GM19467 (cell line): ENCODE measurements at regions not wholly inside any gene's neighbourhood (a gene's known extent, or its start where the extent isn't known, plus 50 kb on each side); places are given as distances from the start of the nearest gene placed in this dataset.

Experiments
- ATAC-seq: cut with Tn5 transposase; IDR thresholded peaks from one replicate; pipeline ENCODE4 v1.9.1; 2021; ENCODE audit warnings: mild to moderate bottlenecking, moderate library complexity; ENCODE audit not compliant: unreplicated experiment

GRCh38 chr20:10919396-10920140, 245.8 kb upstream of the JAG1 start:
- ATAC-seq, result no peak

DNA sequence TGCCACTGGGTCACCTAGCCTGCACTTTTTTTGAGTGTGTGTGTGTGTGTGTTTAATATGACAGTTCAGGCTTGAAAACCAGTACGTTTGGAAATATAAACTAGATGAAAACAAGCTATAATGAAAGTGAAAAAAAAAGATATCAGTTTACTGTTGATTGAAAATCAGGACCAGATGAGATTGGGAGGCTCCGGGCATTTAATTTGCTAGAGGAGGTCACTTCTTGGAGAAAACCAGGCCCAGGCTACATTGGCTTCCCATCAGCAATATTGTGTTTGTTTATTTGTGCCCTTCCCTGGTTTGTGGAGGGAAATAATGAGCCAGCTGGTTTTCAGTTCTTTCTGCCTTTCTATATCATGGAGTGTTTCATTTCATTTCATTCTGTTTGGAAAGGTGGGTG, 246.6 kb upstream of the JAG1 start:
- no peak for ATAC-seq

DNA sequence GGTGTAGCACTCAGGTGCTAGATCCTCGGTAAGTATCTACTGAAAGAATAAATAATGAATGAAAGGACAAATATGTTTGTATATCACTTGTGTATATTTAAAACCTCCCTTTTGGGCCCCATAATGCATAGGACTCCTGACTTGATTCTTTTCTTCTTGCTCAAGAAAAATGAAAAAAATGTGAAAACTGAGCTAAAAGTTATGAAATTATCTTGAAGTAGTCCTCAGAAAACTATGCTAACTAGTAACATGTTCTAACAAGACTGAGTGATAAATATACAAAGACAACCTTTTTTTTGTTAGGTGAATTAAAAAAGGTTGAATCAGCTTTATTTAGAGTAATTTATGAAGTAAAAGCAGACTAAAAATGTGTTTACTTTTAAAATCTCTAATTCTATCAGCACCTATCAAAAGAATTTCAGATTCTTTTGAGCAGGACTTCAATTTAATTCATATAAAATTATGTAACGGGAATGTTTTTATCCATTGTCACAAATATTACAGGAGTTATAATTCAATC, 247.8 kb upstream of the JAG1 start:
- no peak for ATAC-seq

GRCh38 chr20:10922506-10922905, 248.7 kb upstream of the JAG1 start:
- no peak for ATAC-seq

DNA sequence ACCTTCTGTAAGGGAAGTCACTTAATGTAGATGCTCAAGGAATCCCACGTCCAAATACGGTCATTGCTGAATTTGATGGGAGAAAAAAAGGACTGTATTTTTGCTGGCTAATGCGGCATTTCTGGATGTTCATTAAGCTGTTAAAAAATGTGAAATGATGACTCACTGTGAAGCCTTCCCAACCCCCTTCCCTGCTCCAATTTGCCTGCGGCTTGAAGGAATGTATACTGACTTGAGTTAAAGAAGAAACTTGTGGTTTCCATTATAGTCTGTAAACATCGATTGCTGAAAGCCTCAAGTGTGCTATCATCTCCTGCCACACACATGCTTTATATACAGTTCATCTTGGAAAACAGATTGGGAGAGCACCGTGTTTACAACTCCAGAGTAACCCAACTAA, 249.1 kb upstream of the JAG1 start:
- ATAC-seq, result no peak

- ATAC-seq, result no peak
Observed at GRCh38 chr20:10924644-10925201, 250.9 kb upstream of the JAG1 start.

GRCh38 chr20:10925767-10926166, 252.0 kb upstream of the JAG1 start:
- no peak for ATAC-seq

GRCh38 chr20:10927011-10927583, 253.3 kb upstream of the JAG1 start:
- ATAC-seq, result no peak

DNA sequence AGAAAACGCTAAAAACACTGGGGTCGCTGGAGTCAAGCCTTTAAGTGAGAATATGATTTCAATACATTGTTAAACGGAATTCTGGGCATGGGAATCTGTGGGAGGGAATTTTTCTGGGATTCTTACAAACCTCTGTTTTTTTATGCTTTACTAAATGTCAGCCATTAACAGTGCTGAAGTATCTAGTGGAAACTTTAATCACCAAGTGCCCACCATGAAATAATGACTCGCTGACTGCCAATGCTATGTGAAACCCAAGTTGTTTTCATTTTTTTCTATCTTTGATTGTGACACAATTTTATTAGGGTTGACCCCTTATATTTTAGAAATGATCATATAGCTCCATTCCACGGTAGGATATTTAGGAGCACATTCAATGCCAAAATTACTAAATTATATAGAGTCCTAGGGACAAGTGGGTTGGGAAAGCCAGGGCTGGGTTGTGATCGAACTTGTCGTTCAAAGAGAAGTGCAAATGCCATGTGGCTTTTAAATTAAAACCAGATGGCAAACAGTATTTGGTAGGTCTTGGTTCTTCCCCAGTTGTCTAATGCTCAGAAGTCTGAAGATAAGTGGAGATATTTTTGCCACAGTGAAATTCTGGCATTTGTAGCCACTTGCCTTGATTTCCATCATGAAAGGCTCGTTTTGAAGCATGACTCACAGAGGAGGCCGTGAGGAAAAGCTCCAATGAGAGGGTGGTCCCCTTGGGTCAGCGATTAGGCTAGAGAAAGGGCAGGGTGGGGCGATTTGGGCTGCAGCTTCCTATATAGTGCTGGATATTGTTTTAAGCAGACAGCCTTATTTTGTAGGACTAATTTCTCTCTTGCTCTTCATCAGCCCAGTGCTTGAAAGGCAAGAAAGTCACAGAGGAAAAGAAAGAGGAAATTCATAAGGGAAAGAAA, 254.4 kb upstream of the JAG1 start:
- no peak for ATAC-seq

GRCh38 chr20:10928841-10929421, 255.1 kb upstream of the JAG1 start:
- no peak for ATAC-seq

GRCh38 chr20:10935658-10936402, 262.0 kb upstream of the JAG1 start:
- ATAC-seq, result no peak

- no peak for ATAC-seq
Observed at GRCh38 chr20:10936786-10937185, 263.0 kb upstream of the JAG1 start.

DNA sequence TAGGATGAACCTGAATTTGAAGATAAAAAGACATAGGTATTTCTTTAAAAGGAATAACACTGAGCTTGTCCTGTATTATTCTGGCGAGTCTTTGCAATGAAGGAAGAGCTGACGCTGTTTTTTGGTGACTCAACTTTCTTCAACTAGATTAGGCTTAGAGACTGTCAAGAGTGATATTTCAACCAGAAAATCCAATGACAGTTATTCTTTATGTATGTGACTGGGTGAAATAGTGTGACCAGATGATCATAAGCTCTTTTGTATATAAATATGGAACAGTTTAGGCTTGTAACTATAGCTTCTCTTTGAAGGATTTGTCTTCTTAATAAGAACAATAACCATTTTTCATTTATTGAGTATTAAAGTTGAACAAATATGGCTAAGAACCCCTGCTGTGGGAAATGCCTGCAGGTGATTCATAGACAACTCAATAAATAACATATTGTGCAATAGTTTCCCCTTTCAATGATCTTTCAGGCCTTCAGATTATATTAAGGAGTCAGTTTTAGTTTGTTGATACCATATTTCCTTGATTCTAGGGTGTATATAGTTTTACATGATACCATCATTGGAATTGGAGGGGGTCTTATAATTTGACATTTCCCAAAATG, 265.6 kb upstream of the JAG1 start:
- no peak for ATAC-seq

DNA sequence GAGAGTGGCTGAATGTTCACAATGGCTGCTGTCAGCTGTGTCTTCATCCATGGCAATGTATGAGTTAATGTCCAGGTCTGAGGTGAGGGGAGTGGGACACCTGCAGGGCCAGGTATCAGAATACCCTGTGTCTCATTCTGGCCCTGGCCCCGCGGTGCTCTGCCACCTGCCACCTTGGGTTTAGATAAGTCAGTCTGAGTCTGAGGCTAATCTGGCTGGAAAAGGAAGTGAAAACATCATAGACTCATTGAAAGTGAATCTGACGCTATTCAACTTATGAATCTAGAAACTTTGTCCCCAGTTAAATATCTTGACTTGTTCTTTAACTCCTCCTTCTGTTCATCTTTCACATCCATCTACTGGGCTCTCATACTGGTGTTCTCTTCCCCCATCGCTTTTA, 267.1 kb upstream of the JAG1 start:
- ATAC-seq, result peak; percentile 95

GRCh38 chr20:10943686-10944265, 270.0 kb upstream of the JAG1 start:
- no peak for ATAC-seq

DNA sequence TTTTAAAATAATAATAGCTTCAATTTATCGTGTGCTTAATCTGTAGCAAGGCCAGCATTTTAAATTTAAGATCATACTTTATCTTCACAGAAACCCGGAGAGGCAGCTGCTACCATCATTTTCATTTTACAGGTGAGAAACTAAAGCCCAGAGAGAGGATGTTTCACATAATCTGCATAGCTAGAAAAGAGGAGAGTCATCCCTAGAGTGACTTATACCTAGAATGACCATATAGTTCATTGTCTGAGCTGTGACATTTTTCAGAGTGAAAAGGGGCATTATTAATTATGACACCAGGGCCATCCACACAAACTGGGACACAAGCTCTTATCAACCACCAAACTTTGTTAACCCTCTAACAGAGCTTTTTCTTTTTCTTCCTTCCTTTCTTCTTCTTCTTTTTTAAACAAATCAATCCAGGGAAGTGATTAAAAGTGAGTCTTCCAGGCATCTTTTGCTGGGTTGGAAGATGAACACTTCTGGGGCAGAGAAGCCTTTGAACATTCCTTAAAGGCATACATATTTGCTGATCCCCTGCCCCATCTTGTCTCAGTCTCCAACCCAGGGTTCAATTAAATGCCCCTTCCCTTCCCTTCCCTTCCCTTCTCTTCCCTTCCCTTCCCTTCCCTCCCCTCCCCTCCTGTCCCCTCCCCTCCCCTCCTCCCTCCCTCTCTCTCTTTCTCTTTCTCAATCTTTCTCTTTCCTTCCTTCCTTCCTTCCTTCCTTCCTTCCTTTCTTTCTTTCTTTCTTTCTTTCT, 272.5 kb upstream of the JAG1 start:
- ATAC-seq, result no peak

DNA sequence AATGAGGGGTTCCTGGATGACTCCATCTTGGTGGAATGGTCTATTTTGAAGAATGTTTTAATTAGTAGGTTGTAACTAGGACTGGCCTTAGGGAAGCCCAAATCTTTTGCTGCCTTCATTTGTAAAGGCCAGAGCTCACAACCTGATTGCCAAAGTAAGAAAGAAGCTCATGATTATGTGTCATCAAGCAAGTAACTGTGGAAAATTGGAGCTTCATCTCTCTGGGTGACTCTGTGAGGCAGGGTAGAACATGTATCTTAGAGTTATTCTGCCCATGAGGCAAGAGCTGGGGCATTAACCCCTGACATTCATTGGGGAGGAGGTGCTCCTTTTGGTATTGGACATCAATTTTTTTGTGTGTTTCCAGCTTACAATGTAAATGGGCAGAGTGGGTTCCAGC, 273.9 kb upstream of the JAG1 start:
- ATAC-seq, result no peak

DNA sequence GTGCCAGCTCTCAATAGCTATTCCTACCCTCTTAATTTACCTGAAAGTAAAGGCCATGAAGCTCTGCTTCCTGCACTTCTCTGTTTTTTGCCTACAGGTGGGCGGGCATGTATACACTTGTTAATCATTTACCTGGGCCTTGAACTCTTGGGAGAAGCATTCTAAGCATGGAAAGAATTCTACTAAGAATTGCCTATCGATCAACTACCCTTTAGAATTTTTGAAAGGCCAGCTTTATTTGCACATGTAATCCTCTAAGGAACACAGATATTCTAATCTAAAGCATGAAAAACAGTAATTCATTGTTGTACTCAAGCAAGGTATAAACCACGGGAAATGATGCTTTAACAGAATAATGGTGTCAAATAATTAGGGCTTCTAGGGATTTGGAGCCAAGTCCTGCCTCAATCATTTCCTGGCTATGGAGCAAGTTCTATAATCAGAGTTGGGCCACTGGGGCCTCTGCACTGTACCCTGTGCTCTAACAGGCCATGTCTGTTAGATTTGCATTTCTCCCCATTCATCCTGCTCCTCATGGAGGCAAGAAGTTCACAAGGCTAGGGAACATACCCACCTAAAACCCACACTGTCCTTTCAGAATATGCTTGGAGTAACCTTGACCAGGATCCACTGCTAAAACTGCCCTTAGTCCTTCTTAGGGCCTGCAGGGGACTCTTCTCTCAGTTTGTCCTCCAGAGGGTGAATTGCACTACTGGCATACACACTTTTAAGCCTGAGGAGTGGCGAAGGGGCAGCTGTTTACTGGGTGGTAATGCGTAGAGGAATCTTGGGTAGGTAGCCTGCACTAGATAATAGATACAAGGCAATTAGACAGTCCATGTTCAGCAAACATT, 276.4 kb upstream of the JAG1 start:
- ATAC-seq, result no peak
